ENCODE measurements at regions not wholly inside any gene's neighbourhood (a gene's known extent, or its start where the extent isn't known, plus 50 kb on each side); places are given as distances from the start of the nearest gene placed in this dataset.

DNA sequence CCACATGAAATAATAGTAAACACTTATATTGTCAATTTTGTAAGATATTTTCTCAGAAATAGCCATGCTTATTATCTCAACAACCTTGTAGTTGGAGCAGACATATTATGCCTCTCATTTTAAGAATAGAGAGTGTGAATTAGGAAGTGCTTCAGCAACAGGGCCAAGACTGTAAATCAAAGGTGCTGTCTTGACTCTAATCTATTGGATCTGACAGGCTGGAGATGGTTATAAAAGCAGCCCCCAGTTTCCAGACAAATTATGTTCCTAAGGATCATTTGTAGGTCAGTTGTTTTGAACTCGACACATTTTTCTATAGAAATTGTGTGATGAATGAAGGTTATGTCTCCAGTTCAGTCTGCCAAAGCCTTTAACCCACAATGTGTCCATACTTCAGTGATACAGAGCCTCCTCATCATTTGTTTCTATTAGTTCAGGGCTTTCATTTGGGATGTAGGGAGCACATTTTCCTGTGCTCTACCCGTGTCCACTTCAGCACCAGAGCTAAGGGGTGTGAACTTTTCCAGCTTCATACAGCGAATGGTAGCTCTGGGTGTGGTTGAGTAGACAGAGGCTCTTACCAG is 284.8 kb upstream of the FBXO33 start:
- BruUV-seq (replicated peaks): no TSS peak
- no peak overlapping the region for H3K27ac ChIP-seq (ENCODE audit: low read length)
- in situ Hi-C loops (cut with HindIII; ENCODE audit: low pct_unique_long_range_greater_than_20kb, low sequenced_read_pairs): no loop called here

DNA sequence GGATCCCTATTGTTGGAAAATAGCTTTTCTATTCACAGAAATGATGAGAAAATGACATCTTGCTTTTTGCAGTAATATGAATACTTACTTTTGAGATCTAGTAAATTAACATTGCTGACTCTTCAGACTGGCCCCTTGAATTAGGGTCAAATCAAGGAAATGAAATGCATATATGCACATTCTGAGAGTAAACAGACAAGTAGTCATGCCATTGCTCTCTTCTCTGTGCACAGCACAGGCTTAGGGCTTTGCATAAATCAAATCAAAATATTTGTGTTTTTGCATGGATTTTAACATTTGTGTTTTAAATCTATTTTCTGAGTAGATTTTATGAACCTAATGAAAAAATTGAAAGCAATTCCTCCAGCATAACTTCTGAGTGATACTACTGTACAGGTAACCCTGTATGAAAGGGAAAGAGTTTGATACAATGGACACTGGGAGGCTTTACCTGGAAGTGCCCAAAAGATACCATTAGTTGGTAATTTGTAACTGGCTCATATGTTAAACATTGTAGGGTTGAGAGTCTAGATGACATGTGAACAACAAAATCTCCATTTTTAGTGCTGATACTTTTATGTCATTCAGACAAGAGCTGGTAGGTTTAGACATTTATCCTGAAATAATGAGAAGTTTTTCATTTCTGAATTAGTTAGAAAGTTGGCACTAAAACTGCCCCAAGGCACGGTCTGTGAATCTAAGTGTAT is 280.2 kb upstream of the FBXO33 start:
- H3K4me3 ChIP-seq (ENCODE audit: low read depth in 2 of 2, low read length in 2 of 2): no peak overlapping the region
- ATAC-seq (no peak), DNase-seq (ENCODE audit: low read depth, low spot score) (no peak)
- POLR2A ChIA-PET: no interaction called here
- no peaks in the 10 kb centered on the region for H3K36me3 ChIP-seq (ENCODE audit: control insufficient read depth, insufficient read depth, low read length)
- no peak overlapping the region for H3K27ac ChIP-seq (ENCODE audit: low read length)
- intact Hi-C loops (cut with micrococcal nuclease; ENCODE audit: unreplicated experiment): no loop called here
- in situ Hi-C loops (cut with HindIII; ENCODE audit: low pct_unique_long_range_greater_than_20kb, low sequenced_read_pairs): no loop called here
- no peaks in the 10 kb centered on the region for H3K27me3 ChIP-seq (ENCODE audit: control insufficient read depth, insufficient read depth, low read length)
- TF ChIP-seq, protein P1, sequence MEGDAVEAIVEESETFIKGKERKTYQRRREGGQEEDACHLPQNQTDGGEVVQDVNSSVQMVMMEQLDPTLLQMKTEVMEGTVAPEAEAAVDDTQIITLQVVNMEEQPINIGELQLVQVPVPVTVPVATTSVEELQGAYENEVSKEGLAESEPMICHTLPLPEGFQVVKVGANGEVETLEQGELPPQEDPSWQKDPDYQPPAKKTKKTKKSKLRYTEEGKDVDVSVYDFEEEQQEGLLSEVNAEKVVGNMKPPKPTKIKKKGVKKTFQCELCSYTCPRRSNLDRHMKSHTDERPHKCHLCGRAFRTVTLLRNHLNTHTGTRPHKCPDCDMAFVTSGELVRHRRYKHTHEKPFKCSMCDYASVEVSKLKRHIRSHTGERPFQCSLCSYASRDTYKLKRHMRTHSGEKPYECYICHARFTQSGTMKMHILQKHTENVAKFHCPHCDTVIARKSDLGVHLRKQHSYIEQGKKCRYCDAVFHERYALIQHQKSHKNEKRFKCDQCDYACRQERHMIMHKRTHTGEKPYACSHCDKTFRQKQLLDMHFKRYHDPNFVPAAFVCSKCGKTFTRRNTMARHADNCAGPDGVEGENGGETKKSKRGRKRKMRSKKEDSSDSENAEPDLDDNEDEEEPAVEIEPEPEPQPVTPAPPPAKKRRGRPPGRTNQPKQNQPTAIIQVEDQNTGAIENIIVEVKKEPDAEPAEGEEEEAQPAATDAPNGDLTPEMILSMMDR (IDR thresholded peaks at IDR 0.05): no peak
- TF ChIP-seq, protein P2, sequence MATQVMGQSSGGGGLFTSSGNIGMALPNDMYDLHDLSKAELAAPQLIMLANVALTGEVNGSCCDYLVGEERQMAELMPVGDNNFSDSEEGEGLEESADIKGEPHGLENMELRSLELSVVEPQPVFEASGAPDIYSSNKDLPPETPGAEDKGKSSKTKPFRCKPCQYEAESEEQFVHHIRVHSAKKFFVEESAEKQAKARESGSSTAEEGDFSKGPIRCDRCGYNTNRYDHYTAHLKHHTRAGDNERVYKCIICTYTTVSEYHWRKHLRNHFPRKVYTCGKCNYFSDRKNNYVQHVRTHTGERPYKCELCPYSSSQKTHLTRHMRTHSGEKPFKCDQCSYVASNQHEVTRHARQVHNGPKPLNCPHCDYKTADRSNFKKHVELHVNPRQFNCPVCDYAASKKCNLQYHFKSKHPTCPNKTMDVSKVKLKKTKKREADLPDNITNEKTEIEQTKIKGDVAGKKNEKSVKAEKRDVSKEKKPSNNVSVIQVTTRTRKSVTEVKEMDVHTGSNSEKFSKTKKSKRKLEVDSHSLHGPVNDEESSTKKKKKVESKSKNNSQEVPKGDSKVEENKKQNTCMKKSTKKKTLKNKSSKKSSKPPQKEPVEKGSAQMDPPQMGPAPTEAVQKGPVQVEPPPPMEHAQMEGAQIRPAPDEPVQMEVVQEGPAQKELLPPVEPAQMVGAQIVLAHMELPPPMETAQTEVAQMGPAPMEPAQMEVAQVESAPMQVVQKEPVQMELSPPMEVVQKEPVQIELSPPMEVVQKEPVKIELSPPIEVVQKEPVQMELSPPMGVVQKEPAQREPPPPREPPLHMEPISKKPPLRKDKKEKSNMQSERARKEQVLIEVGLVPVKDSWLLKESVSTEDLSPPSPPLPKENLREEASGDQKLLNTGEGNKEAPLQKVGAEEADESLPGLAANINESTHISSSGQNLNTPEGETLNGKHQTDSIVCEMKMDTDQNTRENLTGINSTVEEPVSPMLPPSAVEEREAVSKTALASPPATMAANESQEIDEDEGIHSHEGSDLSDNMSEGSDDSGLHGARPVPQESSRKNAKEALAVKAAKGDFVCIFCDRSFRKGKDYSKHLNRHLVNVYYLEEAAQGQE (IDR thresholded peaks at IDR 0.05; ENCODE audit: insufficient read depth in 1 of 2, low read depth in 2 of 2, low read length in 1 of 2): no peak
- no peak for TF ChIP-seq POLR2AphosphoS5 (IDR thresholded peaks at IDR 0.05; ENCODE audit: low read depth, low read length)
- no peak for TF ChIP-seq SIN3A (IDR thresholded peaks at IDR 0.05; ENCODE audit: borderline replicate concordance, insufficient read depth, low read depth, low read length)
- TF ChIP-seq TCF7L2 (IDR thresholded peaks at IDR 0.05; ENCODE audit: low read depth, low read length): no peak
- H3K4me1 ChIP-seq (ENCODE audit: control insufficient read depth, insufficient read depth, low read length): no peaks in the 10 kb centered on the region
- CTCF ChIA-PET: no interaction called here
- no peaks in the 10 kb centered on the region for H3K9me3 ChIP-seq (ENCODE audit: control insufficient read depth, insufficient read depth, low read depth, low read length)
- BruUV-seq (replicated peaks): no TSS peak

More for the DNA sequence above, 284.8 kb upstream of the FBXO33 start:
- ATAC-seq: no peak
- TF ChIP-seq, protein P1 (IDR thresholded peaks at IDR 0.05): no peak
- TF ChIP-seq SIN3A (IDR thresholded peaks at IDR 0.05; ENCODE audit: borderline replicate concordance, insufficient read depth, low read depth, low read length) (no peak), POLR2AphosphoS5 (IDR thresholded peaks at IDR 0.05; ENCODE audit: low read depth, low read length) (no peak), TCF7L2 (IDR thresholded peaks at IDR 0.05; ENCODE audit: low read depth, low read length) (no peak)
- TF ChIP-seq, protein P2 (IDR thresholded peaks at IDR 0.05; ENCODE audit: insufficient read depth in 1 of 2, low read depth in 2 of 2, low read length in 1 of 2): no peak
- no peaks in the 10 kb centered on the region for H3K9me3 ChIP-seq (ENCODE audit: control insufficient read depth, insufficient read depth, low read depth, low read length)
- H3K4me1 ChIP-seq (ENCODE audit: control insufficient read depth, insufficient read depth, low read length): no peaks in the 10 kb centered on the region
- POLR2A ChIA-PET: no interaction called here
- no peaks in the 10 kb centered on the region for H3K36me3 ChIP-seq (ENCODE audit: control insufficient read depth, insufficient read depth, low read length)
- no peak overlapping the region for H3K4me3 ChIP-seq (ENCODE audit: low read depth in 2 of 2, low read length in 2 of 2)
- intact Hi-C loops (cut with micrococcal nuclease; ENCODE audit: unreplicated experiment): no loop called here
- CTCF ChIA-PET: no interaction called here
- no peak for DNase-seq (ENCODE audit: low read depth, low spot score)
- no peaks in the 10 kb centered on the region for H3K27me3 ChIP-seq (ENCODE audit: control insufficient read depth, insufficient read depth, low read length)

All from Panc1 (cell line).